OCI-LY3 (cell line): ENCODE measurements at regions not wholly inside any gene's neighbourhood (a gene's known extent, or its start where the extent isn't known, plus 50 kb on each side); places are given as distances from the start of the nearest gene placed in this dataset.

Source experiments
- H2AFZ ChIP-seq: fragments of 200-600, 300-600 bp; shearing (Covaris generic); 2 replicates; pipeline ENCODE4 v1.6.0; 2014; ENCODE audit warnings: antibody characterized with exemption, low read depth, low read length
- H3K27ac ChIP-seq: fragments of 200-600, 300-600 bp; sonication (generic); 2 replicates; pipeline ENCODE4 v1.5.1; 2014; ENCODE audit warnings: mild to moderate bottlenecking, low read length, moderate library complexity, mixed read lengths
- H3K27me3 ChIP-seq: fragments of 200-600, 300-600 bp; sonication (generic); 2 replicates; pipeline ENCODE4 v1.6.1; 2014; ENCODE audit warnings: low read depth, low read length, mixed read lengths
- H3K36me3 ChIP-seq: fragments of 200-600, 300-600 bp; sonication (generic); replicated peaks from 2 replicates; pipeline ENCODE3; 2014; ENCODE audit warnings: low read depth, low read length, mixed read lengths
- H3K4me1 ChIP-seq: fragments of 300-600, 200-600 bp; sonication (generic); 2 replicates; pipeline ENCODE4 v1.6.1; 2014; ENCODE audit warnings: low read length, mixed read lengths
- H3K4me2 ChIP-seq: fragments of 200-600, 300-600 bp; sonication (generic); 2 replicates; pipeline ENCODE4 v1.6.1; 2014; ENCODE audit warnings: low read length, mixed read lengths
- H3K4me3 ChIP-seq: fragments of 300-600, 200-600 bp; sonication (generic); 2 replicates; pipeline ENCODE4 v1.5.1; 2014; ENCODE audit warnings: antibody characterized with exemption, mild to moderate bottlenecking, low read length, moderate library complexity
- H3K79me2 ChIP-seq: fragments of 300-600, 200-600 bp; shearing (Covaris generic); 2 replicates; pipeline ENCODE4 v1.6.1; 2014; ENCODE audit warnings: mild to moderate bottlenecking, low read length, mixed read lengths
- H3K9ac ChIP-seq: fragments of 300-600, 200-600 bp; shearing (Covaris generic); 2 replicates; pipeline ENCODE4 v1.6.0; 2014; ENCODE audit warnings: mild to moderate bottlenecking, low read length, moderate library complexity
- H3K9me3 ChIP-seq: fragments of 200-600, 300-600 bp; shearing (Covaris generic); 2 replicates; pipeline ENCODE4 v1.6.1; 2014; ENCODE audit warnings: low read length, mixed read lengths; ENCODE audit not compliant: insufficient read depth
- H4K20me1 ChIP-seq: fragments of 200-600, 300-600 bp; sonication (generic); 2 replicates; pipeline ENCODE4 v1.6.1; 2016; ENCODE audit warnings: low read length, mixed read lengths; ENCODE audit not compliant: insufficient read depth
- CTCF ChIP-seq: fragments of 200-600, 300-600 bp; sonication (generic); IDR thresholded peaks from 2 replicates; pipeline ENCODE4 v1.5.1; 2014; ENCODE audit warnings: antibody characterized with exemption, low read length, low read depth
- EZH2phosphoT487 ChIP-seq: fragments of 200-600 bp; shearing (Covaris generic); IDR thresholded peaks from 2 replicates; pipeline ENCODE4 v1.6.1; 2018; ENCODE audit warnings: antibody characterized with exemption, mixed run types, low read depth

GRCh38 chr21:38144193-38144592 lies 112.6 kb upstream of the KCNJ15 start:
- Histone ChIP-seq H3K36me3 (no peaks in the 10 kb centered on the region), H3K9me3 (no peaks in the 10 kb centered on the region), H3K4me2 (no peak overlapping the region), H3K4me1 (no peaks in the 10 kb centered on the region), H3K4me3 (no peak overlapping the region), H3K9ac (no peak overlapping the region), H3K79me2 (no peaks in the 10 kb centered on the region), H3K27ac (no peak overlapping the region), H3K27me3 (no peaks in the 10 kb centered on the region), H4K20me1 (no peaks in the 10 kb centered on the region), H2AFZ (no peak overlapping the region)
- TF ChIP-seq EZH2phosphoT487 (no peak), CTCF (no peak)

- Histone ChIP-seq H3K9ac (no peak overlapping the region), H3K79me2 (no peaks in the 10 kb centered on the region), H3K36me3 (no peaks in the 10 kb centered on the region), H3K4me2 (no peak overlapping the region), H2AFZ (no peak overlapping the region), H3K27me3 (no peaks in the 10 kb centered on the region), H3K4me3 (no peak overlapping the region), H3K9me3 (no peaks in the 10 kb centered on the region), H3K27ac (no peak overlapping the region), H3K4me1 (no peaks in the 10 kb centered on the region), H4K20me1 (no peaks in the 10 kb centered on the region)
- TF ChIP-seq CTCF, result no peak
- no peak for TF ChIP-seq EZH2phosphoT487
Measured at GRCh38 chr21:38145104-38145503, 111.7 kb upstream of the KCNJ15 start.

GRCh38 chr21:38147391-38147790 lies 109.4 kb upstream of the KCNJ15 start:
- no peaks in the 10 kb centered on the region for H3K27me3 ChIP-seq
- H3K4me1 ChIP-seq, result no peaks in the 10 kb centered on the region
- H3K27ac ChIP-seq, result no peak overlapping the region
- no peaks in the 10 kb centered on the region for H3K79me2 ChIP-seq
- TF ChIP-seq CTCF, result no peak
- no peak for TF ChIP-seq EZH2phosphoT487
- H3K9me3 ChIP-seq, result no peaks in the 10 kb centered on the region
- H4K20me1 ChIP-seq, result no peaks in the 10 kb centered on the region
- no peak overlapping the region for H3K9ac ChIP-seq
- H3K4me3 ChIP-seq, result no peak overlapping the region
- no peaks in the 10 kb centered on the region for H3K36me3 ChIP-seq
- no peak overlapping the region for H3K4me2 ChIP-seq
- H2AFZ ChIP-seq, result no peak overlapping the region

GRCh38 chr21:38148046-38148445 lies 108.7 kb upstream of the KCNJ15 start:
- Histone ChIP-seq H4K20me1 (no peaks in the 10 kb centered on the region), H3K4me1 (no peaks in the 10 kb centered on the region), H3K4me2 (no peak overlapping the region), H3K79me2 (no peaks in the 10 kb centered on the region), H2AFZ (no peak overlapping the region), H3K36me3 (no peaks in the 10 kb centered on the region), H3K27ac (no peak overlapping the region), H3K27me3 (no peaks in the 10 kb centered on the region), H3K4me3 (no peak overlapping the region), H3K9ac (no peak overlapping the region), H3K9me3 (no peaks in the 10 kb centered on the region)
- TF ChIP-seq CTCF, result no peak
- no peak for TF ChIP-seq EZH2phosphoT487
